ENCODE measurements at regions not wholly inside any gene's neighbourhood (a gene's known extent, or its start where the extent isn't known, plus 50 kb on each side); places are given as distances from the start of the nearest gene placed in this dataset.

DNA sequence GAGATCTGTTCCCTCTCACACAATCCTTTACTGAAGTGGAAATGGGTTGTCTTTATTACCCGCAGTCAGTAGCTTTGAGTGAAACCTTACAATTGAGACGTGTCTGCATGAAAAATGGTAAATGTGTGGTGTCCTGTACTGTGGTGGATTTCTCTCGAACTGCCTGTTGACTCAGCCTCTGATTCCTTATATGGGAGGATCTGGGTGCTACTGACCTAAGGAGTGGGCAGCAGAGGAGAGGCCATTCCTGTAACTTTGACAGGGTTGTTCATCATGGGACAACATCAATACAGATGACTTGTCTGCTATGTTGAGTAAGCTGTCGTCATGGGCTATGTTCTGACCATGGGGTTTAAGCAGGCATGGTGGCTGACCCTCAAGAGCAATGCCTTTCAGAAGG, 159.6 kb upstream of the WDR1 start:
- TF ChIP-seq, protein P1, sequence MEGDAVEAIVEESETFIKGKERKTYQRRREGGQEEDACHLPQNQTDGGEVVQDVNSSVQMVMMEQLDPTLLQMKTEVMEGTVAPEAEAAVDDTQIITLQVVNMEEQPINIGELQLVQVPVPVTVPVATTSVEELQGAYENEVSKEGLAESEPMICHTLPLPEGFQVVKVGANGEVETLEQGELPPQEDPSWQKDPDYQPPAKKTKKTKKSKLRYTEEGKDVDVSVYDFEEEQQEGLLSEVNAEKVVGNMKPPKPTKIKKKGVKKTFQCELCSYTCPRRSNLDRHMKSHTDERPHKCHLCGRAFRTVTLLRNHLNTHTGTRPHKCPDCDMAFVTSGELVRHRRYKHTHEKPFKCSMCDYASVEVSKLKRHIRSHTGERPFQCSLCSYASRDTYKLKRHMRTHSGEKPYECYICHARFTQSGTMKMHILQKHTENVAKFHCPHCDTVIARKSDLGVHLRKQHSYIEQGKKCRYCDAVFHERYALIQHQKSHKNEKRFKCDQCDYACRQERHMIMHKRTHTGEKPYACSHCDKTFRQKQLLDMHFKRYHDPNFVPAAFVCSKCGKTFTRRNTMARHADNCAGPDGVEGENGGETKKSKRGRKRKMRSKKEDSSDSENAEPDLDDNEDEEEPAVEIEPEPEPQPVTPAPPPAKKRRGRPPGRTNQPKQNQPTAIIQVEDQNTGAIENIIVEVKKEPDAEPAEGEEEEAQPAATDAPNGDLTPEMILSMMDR (IDR thresholded peaks at IDR 0.05), result no peak
- TF ChIP-seq CBFB (CRISPR knock-in tag; IDR thresholded peaks at IDR 0.05; ENCODE audit: low read depth), result no peak
- TF ChIP-seq, protein P2, sequence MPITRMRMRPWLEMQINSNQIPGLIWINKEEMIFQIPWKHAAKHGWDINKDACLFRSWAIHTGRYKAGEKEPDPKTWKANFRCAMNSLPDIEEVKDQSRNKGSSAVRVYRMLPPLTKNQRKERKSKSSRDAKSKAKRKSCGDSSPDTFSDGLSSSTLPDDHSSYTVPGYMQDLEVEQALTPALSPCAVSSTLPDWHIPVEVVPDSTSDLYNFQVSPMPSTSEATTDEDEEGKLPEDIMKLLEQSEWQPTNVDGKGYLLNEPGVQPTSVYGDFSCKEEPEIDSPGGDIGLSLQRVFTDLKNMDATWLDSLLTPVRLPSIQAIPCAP (CRISPR knock-in tag; IDR thresholded peaks at IDR 0.05), result no peak
- no peak for TF ChIP-seq NFYB (CRISPR knock-in tag; conservative IDR thresholded peaks at IDR 0.05; ENCODE audit: low read depth)
- TF ChIP-seq, protein P3, sequence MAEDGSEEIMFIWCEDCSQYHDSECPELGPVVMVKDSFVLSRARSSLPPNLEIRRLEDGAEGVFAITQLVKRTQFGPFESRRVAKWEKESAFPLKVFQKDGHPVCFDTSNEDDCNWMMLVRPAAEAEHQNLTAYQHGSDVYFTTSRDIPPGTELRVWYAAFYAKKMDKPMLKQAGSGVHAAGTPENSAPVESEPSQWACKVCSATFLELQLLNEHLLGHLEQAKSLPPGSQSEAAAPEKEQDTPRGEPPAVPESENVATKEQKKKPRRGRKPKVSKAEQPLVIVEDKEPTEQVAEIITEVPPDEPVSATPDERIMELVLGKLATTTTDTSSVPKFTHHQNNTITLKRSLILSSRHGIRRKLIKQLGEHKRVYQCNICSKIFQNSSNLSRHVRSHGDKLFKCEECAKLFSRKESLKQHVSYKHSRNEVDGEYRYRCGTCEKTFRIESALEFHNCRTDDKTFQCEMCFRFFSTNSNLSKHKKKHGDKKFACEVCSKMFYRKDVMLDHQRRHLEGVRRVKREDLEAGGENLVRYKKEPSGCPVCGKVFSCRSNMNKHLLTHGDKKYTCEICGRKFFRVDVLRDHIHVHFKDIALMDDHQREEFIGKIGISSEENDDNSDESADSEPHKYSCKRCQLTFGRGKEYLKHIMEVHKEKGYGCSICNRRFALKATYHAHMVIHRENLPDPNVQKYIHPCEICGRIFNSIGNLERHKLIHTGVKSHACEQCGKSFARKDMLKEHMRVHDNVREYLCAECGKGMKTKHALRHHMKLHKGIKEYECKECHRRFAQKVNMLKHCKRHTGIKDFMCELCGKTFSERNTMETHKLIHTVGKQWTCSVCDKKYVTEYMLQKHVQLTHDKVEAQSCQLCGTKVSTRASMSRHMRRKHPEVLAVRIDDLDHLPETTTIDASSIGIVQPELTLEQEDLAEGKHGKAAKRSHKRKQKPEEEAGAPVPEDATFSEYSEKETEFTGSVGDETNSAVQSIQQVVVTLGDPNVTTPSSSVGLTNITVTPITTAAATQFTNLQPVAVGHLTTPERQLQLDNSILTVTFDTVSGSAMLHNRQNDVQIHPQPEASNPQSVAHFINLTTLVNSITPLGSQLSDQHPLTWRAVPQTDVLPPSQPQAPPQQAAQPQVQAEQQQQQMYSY (CRISPR knock-in tag; IDR thresholded peaks at IDR 0.05), result no peak
- no peak for TF ChIP-seq EMX1 (CRISPR knock-in tag; IDR thresholded peaks at IDR 0.05)

Data from WTC11 (cell line).